ENCODE measurements at regions not wholly inside any gene's neighbourhood (a gene's known extent, or its start where the extent isn't known, plus 50 kb on each side); places are given as distances from the start of the nearest gene placed in this dataset.

DNA sequence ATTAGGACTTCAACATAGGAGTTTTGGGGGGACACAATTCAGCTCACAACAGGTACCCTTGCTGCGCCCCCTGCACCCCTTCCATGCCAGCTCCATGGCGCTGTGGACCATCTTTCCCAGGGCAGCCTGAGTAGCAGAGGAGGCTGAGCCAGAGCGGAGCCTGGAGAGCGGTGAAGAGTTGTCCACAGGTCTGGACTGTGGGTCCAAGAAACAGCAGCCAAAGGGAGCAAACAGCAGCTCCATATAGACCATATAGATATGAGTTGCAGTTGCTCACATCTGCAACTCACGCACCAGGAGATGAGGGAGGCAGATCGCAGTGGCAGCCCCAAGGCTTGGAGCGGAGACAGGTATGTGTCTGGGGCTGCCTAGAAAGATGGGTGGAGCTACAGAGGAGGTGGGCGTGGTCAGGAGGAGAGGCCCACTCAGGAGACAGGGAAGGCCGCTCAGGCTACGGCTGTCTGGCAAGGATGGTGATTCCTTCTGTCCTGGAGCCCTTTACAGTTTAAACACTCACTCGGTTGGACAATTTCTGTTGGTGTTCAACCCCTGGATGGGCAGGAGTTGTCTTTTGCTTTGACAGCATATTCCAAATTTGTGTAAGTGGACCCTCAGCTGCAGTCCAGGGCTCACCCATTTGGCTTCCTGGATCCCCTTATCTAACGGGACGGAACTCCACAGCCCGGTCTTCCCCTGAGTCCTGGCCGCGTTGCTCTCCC is 155.1 kb downstream of the LPIN1 start:
- TF ChIP-seq SMC3 (IDR thresholded peaks at IDR 0.05) (no peak), POLR2A (IDR thresholded peaks at IDR 0.05; ENCODE audit: low read length) (no peak)

Data from A549 (cell line).